ENCODE measurements at regions not wholly inside any gene's neighbourhood (a gene's known extent, or its start where the extent isn't known, plus 50 kb on each side); places are given as distances from the start of the nearest gene placed in this dataset.

GRCh38 chr13:23987331-23987894 is 90.1 kb upstream of the C1QTNF9B start:
- H3K9me3 ChIP-seq = no peaks in the 10 kb centered on the region
- no peaks in the 10 kb centered on the region for H3K27me3 ChIP-seq
- intact Hi-C loops (cut with DNase I) = no loop called here
- no peak for DNase-seq (ENCODE audit: extremely low spot score in 2 of 2)
- TF ChIP-seq CTCF (IDR thresholded peaks at IDR 0.05) = no peak
- no peak for TF ChIP-seq POLR2A (IDR thresholded peaks at IDR 0.05)
- no peak for TF ChIP-seq POLR2AphosphoS5 (IDR thresholded peaks at IDR 0.05; ENCODE audit: insufficient read depth in 1 of 2, low read depth in 1 of 2)
- H3K36me3 ChIP-seq = no peaks in the 10 kb centered on the region
- no peaks in the 10 kb centered on the region for H3K4me1 ChIP-seq
- no peak overlapping the region for H3K4me3 ChIP-seq
- no peak overlapping the region for H3K27ac ChIP-seq

DNA sequence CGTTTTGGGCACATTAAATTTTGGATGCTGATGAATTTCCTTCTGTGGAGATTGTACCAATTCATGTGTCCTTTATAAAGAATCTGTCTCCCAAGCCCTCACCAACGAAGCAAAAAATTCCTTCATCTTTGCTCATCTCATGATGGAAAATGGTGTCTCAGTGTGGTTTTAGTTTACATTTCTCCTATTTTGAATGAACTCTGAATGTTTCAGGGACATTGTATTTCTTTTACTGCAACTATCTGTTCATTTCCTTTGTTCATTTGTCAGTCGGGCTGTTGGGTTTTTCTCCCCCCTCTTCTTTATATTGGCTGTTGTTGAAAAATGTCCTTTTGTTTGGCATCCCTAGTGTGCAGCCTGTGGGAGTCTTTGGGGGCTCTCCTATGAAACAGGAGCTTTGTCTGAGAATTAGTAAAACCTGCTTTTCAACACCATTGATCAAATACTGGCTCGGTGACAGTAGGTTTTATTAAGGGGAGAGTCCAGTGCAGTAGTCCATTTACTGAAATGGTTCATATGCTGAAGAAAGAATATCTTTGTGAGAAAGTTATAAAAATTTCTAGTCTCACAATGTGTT is 91.3 kb upstream of the C1QTNF9B start:
- Histone ChIP-seq H3K27ac (no peak overlapping the region), H3K4me3 (no peak overlapping the region), H3K9me3 (no peaks in the 10 kb centered on the region), H3K36me3 (no peaks in the 10 kb centered on the region), H3K4me1 (no peaks in the 10 kb centered on the region), H3K27me3 (no peaks in the 10 kb centered on the region)
- no peak for TF ChIP-seq POLR2A (IDR thresholded peaks at IDR 0.05)
- no peak for TF ChIP-seq CTCF (IDR thresholded peaks at IDR 0.05)
- TF ChIP-seq POLR2AphosphoS5 (IDR thresholded peaks at IDR 0.05; ENCODE audit: insufficient read depth in 1 of 2, low read depth in 1 of 2) = no peak
- DNase-seq (ENCODE audit: extremely low spot score in 2 of 2) = no peak
- intact Hi-C loops (cut with DNase I) = no loop called here

DNA sequence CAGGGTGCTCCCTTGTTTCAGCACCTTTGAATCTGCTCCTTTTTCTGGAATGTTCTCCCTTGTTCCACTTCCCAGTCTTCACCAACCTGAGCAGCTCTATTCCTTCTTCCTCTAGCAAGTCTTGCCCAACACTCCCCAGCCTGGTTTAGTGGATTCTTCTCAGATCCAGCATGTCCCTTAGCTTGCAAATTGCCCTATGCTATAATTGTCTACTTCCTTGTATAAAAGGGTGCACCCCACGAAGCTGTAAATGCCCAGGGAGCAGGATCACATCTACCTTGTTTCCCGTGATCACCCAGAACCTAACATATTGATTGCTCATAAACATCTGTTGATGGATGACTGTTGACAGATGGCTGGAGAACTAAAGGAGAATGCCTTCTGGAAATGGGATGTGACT is 93.2 kb upstream of the C1QTNF9B start:
- Histone ChIP-seq H3K36me3 (no peaks in the 10 kb centered on the region), H3K4me3 (no peak overlapping the region), H3K4me1 (no peaks in the 10 kb centered on the region), H3K27ac (no peak overlapping the region), H3K27me3 (no peaks in the 10 kb centered on the region), H3K9me3 (no peaks in the 10 kb centered on the region)
- intact Hi-C loops (cut with DNase I) = no loop called here
- DNase-seq (ENCODE audit: extremely low spot score in 2 of 2) = peak in 1 of 2 donors; percentile 42
- TF ChIP-seq POLR2A (IDR thresholded peaks at IDR 0.05) (no peak), CTCF (IDR thresholded peaks at IDR 0.05) (no peak), POLR2AphosphoS5 (IDR thresholded peaks at IDR 0.05; ENCODE audit: insufficient read depth in 1 of 2, low read depth in 1 of 2) (no peak)

GRCh38 chr13:23991119-23991518 is 93.8 kb upstream of the C1QTNF9B start:
- Histone ChIP-seq H3K27me3 (no peaks in the 10 kb centered on the region), H3K4me1 (no peaks in the 10 kb centered on the region), H3K4me3 (no peak overlapping the region), H3K27ac (no peak overlapping the region), H3K9me3 (no peaks in the 10 kb centered on the region), H3K36me3 (no peaks in the 10 kb centered on the region)
- no peak for TF ChIP-seq CTCF (IDR thresholded peaks at IDR 0.05)
- no peak for TF ChIP-seq POLR2AphosphoS5 (IDR thresholded peaks at IDR 0.05; ENCODE audit: insufficient read depth in 1 of 2, low read depth in 1 of 2)
- TF ChIP-seq POLR2A (IDR thresholded peaks at IDR 0.05) = no peak
- no peak for DNase-seq (ENCODE audit: extremely low spot score in 2 of 2)
- intact Hi-C loops (cut with DNase I) = no loop called here
